HEK293 (cell line): ENCODE measurements at regions not wholly inside any gene's neighbourhood (a gene's known extent, or its start where the extent isn't known, plus 50 kb on each side); places are given as distances from the start of the nearest gene placed in this dataset.

Source experiments
- CTCF ChIA-PET: fragments of 350-600 bp; formaldehyde crosslinking; extraction: SDS; loops from one replicate; lab custom pipeline; 2021; ENCODE audit warnings: antibody characterized with exemption; lab: Yijun Ruan, JAX
- POLR2A ChIA-PET: fragments of 300-600 bp; formaldehyde crosslinking; extraction: SDS; loops from one replicate; lab custom pipeline; 2020; ENCODE audit warnings: antibody characterized with exemption, inconsistent platforms; lab: Yijun Ruan, JAX
- H3K27ac ChIP-seq: fragments of 200-500 bp; sonication (Bioruptor generic); 2 replicates; pipeline ENCODE4 v1.5.1; 2014; ENCODE audit warnings: low read depth, low read length, control low read depth, inconsistent platforms; ENCODE audit errors: extremely low read depth
- H3K36me3 ChIP-seq, 2 experiments: fragments of 200-500 bp in 1 of 2; sonication (Bioruptor generic) in 1 of 2; 1 replicate in 1 of 2; 2 replicates in 1 of 2; pipeline ENCODE4 v1.5.1; 2014 to 2017; ENCODE audit warnings: inconsistent platforms in 2 of 2, low read length in 2 of 2; ENCODE audit not compliant: control insufficient read depth in 2 of 2, insufficient read depth in 1 of 2
- H3K4me1 ChIP-seq: fragments of 200-500 bp; sonication (Bioruptor generic); 2 replicates; pipeline ENCODE4 v1.5.1; 2014; ENCODE audit warnings: mild to moderate bottlenecking, low read length, inconsistent platforms; ENCODE audit not compliant: control insufficient read depth, insufficient read depth
- H3K4me3 ChIP-seq: 2 replicates; pipeline ENCODE4 v1.5.1; 2011; ENCODE audit warnings: low read depth, mild to moderate bottlenecking, control low read depth, low read length, moderate library complexity
- H3K9me3 ChIP-seq: fragments of 200-500 bp; sonication (Bioruptor generic); 2 replicates; pipeline ENCODE4 v1.5.1; 2014; ENCODE audit warnings: low read depth, low read length, inconsistent platforms; ENCODE audit not compliant: control insufficient read depth, insufficient read depth
- ELK4 ChIP-seq: IDR thresholded peaks from 2 replicates; pipeline ENCODE4 v1.6.1; 2011; ENCODE audit warnings: mild to moderate bottlenecking, low read depth, low read length, borderline replicate concordance
- MYNN ChIP-seq: fragments of 450-650 bp; formaldehyde crosslinking; IDR thresholded peaks from 2 replicates; pipeline ENCODE4 v1.5.1; 2016; ENCODE audit warnings: missing biosample characterization, missing genetic modification characterization, borderline replicate concordance
- PBX3 ChIP-seq: sonication (generic); formaldehyde crosslinking; IDR thresholded peaks from 2 replicates; pipeline ENCODE4 v1.8.1; 2022; ENCODE audit warnings: mild to moderate bottlenecking, moderate library complexity, missing genetic modification reagents
- REPIN1 ChIP-seq: fragments of 450-650 bp; formaldehyde crosslinking; IDR thresholded peaks from 2 replicates; pipeline ENCODE4 v1.5.1; 2017; ENCODE audit warnings: missing biosample characterization, missing genetic modification characterization, low read depth
- ZBTB10 ChIP-seq: fragments of 450-650 bp; formaldehyde crosslinking; IDR thresholded peaks from 2 replicates; pipeline ENCODE4 v1.5.1; 2016; ENCODE audit warnings: missing biosample characterization, missing genetic modification characterization
- ZNF121 ChIP-seq: fragments of 450-650 bp; formaldehyde crosslinking; IDR thresholded peaks from 2 replicates; pipeline ENCODE4 v1.5.1; 2016; ENCODE audit warnings: missing biosample characterization, missing genetic modification characterization
- ZNF140 ChIP-seq: fragments of 450-650 bp; formaldehyde crosslinking; IDR thresholded peaks from 2 replicates; pipeline ENCODE4 v1.5.1; 2016; ENCODE audit warnings: missing biosample characterization, missing genetic modification characterization
- ZNF175 ChIP-seq: fragments of 450-650 bp; formaldehyde crosslinking; IDR thresholded peaks from 2 replicates; pipeline ENCODE4 v1.5.1; 2016; ENCODE audit warnings: missing biosample characterization, missing genetic modification characterization
- ZNF2 ChIP-seq: fragments of 450-650 bp; formaldehyde crosslinking; IDR thresholded peaks from 2 replicates; pipeline ENCODE4 v1.5.1; 2016; ENCODE audit warnings: missing biosample characterization, missing genetic modification characterization
- ZNF24 ChIP-seq: fragments of 450-650 bp; formaldehyde crosslinking; IDR thresholded peaks from 2 replicates; pipeline ENCODE4 v1.5.1; 2016; ENCODE audit warnings: missing biosample characterization, missing genetic modification characterization
- ZNF449 ChIP-seq: fragments of 450-650 bp; formaldehyde crosslinking; IDR thresholded peaks from 2 replicates; pipeline ENCODE4 v1.5.1; 2017; ENCODE audit warnings: missing biosample characterization, mild to moderate bottlenecking, missing genetic modification characterization, moderate library complexity
- ZNF473 ChIP-seq: fragments of 450-650 bp; formaldehyde crosslinking; IDR thresholded peaks from 2 replicates; pipeline ENCODE4 v1.5.1; 2017; ENCODE audit warnings: missing biosample characterization, missing genetic modification characterization
- ZNF530 ChIP-seq: fragments of 450-650 bp; formaldehyde crosslinking; IDR thresholded peaks from 2 replicates; pipeline ENCODE4 v1.5.1; 2016; ENCODE audit warnings: low read depth, missing biosample characterization, missing genetic modification characterization
- ZNF561 ChIP-seq: fragments of 450-650 bp; IDR thresholded peaks from 2 replicates; pipeline ENCODE4 v1.5.1; 2018; ENCODE audit warnings: missing biosample characterization, missing genetic modification characterization, borderline replicate concordance
- ZNF596 ChIP-seq: fragments of 450-650 bp; IDR thresholded peaks from 2 replicates; pipeline ENCODE4 v1.5.0; 2018; ENCODE audit warnings: missing biosample characterization, mild to moderate bottlenecking, missing genetic modification characterization, moderate library complexity
- ZNF600 ChIP-seq: fragments of 450-650 bp; formaldehyde crosslinking; IDR thresholded peaks from 2 replicates; pipeline ENCODE4 v1.5.1; 2016; ENCODE audit warnings: missing biosample characterization, missing genetic modification characterization
- ZNF626 ChIP-seq: fragments of 450-650 bp; sonication (Bioruptor Pico); formaldehyde crosslinking; IDR thresholded peaks from 2 replicates; pipeline ENCODE4 v1.5.1; 2018; ENCODE audit warnings: missing biosample characterization, missing genetic modification characterization, inconsistent platforms
- ZNF645 ChIP-seq: fragments of 450-650 bp; formaldehyde crosslinking; IDR thresholded peaks from 2 replicates; pipeline ENCODE4; 2016; ENCODE audit warnings: missing biosample characterization, missing genetic modification characterization
- ZNF658 ChIP-seq: fragments of 450-650 bp; formaldehyde crosslinking; IDR thresholded peaks from 2 replicates; pipeline ENCODE4; 2016; ENCODE audit warnings: missing biosample characterization, missing genetic modification characterization
- ZNF776 ChIP-seq: fragments of 450-650 bp; formaldehyde crosslinking; IDR thresholded peaks from 2 replicates; pipeline ENCODE4 v1.5.0; 2017; ENCODE audit warnings: missing biosample characterization, missing genetic modification characterization, borderline replicate concordance

GRCh38 chr3:181998828-181999227, 287.1 kb downstream of the SOX2 start:
- TF ChIP-seq ZNF2 (no peak), ZNF121 (tag by site-specific recombination) (no peak), REPIN1 (tag by site-specific recombination) (no peak), ZNF596 (tag by site-specific recombination) (no peak), ZNF658 (tag by site-specific recombination) (no peak), ZNF473 (tag by site-specific recombination) (no peak), ZNF24 (no peak), ZBTB10 (tag by site-specific recombination) (no peak), ZNF530 (tag by site-specific recombination) (no peak), ZNF449 (no peak)
- TF ChIP-seq, all 188 proteins: peak for 0
- Histone ChIP-seq H3K36me3 (no peaks in the 10 kb centered on the region), H3K27ac (no peak overlapping the region), H3K9me3 (no peaks in the 10 kb centered on the region), H3K4me3 (no peak overlapping the region), H3K4me1 (no peaks in the 10 kb centered on the region)
- ChIA-PET CTCF (no interaction called here), POLR2A (no interaction called here)

GRCh38 chr3:181999314-181999713, 287.6 kb downstream of the SOX2 start:
- ChIA-PET POLR2A (no interaction called here), CTCF (no interaction called here)
- H3K4me1 ChIP-seq, result no peaks in the 10 kb centered on the region
- no peak overlapping the region for H3K27ac ChIP-seq
- H3K9me3 ChIP-seq, result no peaks in the 10 kb centered on the region
- H3K4me3 ChIP-seq, result no peak overlapping the region
- no peaks in the 10 kb centered on the region for H3K36me3 ChIP-seq
- TF ChIP-seq ZNF140, result no peak
- TF ChIP-seq ZNF561 (tag by site-specific recombination), result no peak
- TF ChIP-seq ZNF645 (tag by site-specific recombination), result no peak
- TF ChIP-seq MYNN (tag by site-specific recombination), result no peak
- no peak for TF ChIP-seq ZNF175 (tag by site-specific recombination)
- TF ChIP-seq ELK4, result no peak
- no peak for TF ChIP-seq ZNF626 (tag by site-specific recombination)
- no peak for TF ChIP-seq ZNF600
- no peak for TF ChIP-seq ZNF776 (tag by site-specific recombination)
- no peak for TF ChIP-seq PBX3 (CRISPR knock-in tag)
